ENCODE measurements at regions not wholly inside any gene's neighbourhood (a gene's known extent, or its start where the extent isn't known, plus 50 kb on each side); places are given as distances from the start of the nearest gene placed in this dataset.

DNA sequence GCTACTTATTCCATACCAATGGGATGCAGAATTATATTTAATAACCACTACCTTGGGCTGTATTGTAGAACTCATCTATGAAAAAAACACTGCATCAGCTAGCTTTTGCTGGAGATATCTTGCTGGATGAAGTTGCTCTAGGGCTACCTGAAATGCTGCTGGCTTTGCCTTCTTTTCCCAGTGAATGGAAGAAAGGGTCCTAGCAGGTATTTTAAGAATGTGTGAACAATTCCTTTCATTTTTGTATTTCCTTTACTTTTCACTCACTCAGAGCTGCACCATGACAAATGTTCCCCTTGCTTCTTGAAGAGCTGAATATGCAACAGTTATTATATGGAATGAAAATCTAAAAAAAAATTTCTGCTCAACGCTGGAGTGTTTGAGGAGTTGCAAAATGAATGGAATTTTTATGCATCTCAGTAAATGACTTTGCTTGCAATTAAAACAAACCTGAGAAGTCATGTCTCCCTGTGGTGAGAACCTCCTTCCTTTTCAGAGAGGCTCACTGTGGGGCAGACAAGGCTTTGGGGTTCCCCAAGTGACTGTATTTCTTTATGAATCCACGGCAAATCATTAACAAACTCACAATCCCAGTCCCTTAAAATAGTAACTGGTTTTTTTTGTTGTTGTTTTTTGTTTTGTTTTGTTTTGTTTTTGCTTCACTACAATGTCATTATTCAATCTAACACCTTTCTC lies 566.8 kb upstream of the KIRREL3 start:
- no peak for DNase-seq

- DNase-seq, result no peak
These were observed 564.2 kb upstream of the KIRREL3 start for GRCh38 chr11:127564810-127565209.

DNA sequence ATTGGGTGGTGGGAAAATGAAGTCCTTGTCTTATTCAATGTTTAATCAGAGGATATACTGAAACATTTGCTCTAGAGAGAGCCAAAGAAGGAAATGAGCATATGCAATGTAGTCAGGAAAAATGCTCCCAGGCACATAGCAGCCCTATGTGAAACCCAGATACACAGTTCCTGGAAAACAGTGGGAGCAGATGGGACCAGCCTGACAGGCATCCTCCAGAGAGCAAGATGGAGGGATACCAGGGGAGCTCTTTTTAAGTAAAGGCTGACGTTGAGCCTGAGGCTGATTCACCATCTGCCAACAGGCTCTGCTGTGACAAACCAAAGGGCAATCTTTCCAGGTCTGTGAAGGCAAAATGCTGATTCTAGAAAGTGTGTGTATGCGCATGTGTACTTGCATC lies 559.4 kb upstream of the KIRREL3 start:
- DNase-seq, result no peak

- no peak for DNase-seq
These were observed 551.9 kb upstream of the KIRREL3 start for GRCh38 chr11:127552446-127552845.

GRCh38 chr11:127531167-127531566 lies 530.6 kb upstream of the KIRREL3 start:
- no peak for DNase-seq

DNA sequence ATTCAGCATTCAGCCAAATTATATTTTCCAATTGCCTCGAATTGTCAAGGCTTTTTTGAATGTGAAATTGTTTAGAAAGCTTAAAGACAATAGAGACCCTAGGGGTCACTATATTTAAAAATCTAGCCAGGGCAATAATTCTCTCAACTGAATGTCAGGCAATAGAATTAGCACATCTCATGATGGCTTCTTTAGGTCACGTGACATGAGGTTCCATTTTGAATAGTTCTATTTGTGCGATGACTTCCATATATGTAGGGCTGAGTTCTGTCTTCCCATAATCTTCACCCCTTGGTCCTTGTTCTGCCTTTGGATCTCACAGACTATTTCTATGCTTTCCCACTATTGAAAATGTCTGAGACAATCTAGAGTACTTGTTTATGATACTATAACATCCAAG lies 527.7 kb upstream of the KIRREL3 start:
- DNase-seq, result no peak

DNA sequence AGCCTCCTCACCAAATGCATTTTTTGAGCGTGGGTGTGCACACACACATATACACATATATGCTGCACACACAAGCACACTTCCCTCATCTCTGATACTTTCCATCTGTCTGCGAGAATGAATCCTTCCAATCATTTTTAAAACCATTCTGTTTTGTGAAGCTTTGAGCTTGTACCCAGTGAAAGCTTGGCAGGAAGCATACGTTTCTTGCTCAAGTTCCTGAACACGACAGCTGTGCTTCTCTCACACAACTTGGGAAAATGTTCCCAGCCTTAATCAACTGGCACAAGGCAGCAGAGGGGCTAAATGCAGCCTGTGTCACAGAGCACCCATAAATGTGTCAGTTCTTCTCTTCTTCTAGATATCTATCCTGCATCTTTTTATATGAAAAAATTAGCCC lies 524.0 kb upstream of the KIRREL3 start:
- DNase-seq, result no peak

DNA sequence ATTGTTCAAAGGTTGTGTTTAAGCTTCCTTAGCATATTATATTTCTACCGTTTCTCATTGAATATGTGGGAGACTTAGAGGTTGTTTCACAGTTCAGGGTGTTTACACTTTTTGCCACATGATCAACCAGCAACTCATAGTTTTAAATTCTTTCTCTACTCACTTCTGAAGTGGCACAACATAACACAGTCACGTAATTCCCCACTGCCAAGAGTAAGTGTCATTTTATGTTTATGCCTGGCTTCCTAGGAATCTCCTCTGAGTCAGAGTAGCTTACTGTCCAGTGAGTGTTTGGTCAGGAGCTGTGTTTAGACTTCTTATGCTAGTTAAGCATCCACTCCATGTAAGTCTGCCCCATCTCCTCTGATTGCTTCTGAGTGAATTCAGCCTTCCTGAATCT lies 520.8 kb upstream of the KIRREL3 start:
- DNase-seq, result no peak

DNA sequence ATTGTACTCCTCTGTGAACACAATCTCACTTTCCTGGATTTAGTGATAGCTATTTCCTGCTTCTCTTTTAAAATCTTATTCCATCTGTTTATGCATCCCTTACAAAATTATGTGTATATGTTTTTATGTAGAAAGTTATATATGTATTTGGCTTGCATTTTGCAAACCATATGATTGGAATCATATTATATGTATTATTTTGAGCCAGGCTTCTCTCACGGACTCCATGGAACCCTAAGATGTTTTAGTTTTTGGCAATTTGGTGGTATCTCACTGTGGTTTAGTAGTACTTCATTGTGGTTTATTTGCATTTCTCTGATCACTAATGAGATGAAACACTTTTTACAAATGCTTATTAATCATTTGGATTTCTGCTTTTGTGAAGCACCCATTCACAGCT lies 507.3 kb upstream of the KIRREL3 start:
- no peak for DNase-seq

DNA sequence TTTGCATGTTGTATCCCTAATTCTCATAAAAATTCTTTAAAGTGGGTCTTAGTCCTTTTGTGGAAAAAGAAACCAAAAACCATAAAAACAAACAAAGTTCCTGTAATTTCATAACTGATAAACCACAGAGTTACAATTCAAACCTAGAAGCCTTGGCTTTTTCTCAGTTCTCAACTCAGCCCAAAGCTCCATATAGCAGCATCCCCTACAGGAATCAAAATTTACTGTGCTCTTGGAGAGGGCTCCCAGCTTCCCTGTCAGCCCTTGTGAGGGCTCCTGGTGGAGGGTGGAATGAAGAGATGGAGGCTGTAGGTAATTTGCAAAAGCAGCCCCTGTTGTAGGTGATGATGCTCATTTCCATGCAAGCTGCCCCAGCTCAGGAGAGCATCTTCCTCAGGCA lies 506.1 kb upstream of the KIRREL3 start:
- no peak for DNase-seq

DNA sequence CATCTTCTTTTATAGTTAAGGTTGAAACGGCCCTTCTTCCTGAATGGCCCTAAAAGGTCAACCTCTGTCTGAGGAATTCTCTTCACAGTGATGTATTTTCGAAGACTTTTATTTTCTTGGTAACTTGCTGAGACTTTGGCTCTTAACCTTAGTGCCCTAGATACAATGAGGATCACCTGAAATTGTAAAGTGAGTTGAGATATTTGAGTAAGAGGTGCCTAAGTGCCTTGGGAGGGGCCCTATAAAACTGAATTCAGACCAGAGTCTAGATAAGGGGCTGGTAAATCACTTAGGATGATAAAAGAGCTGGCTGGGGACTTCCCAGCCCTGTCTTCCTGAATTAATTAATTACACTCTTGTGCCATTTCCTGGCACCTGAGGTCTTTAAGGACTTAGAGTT lies 505.6 kb upstream of the KIRREL3 start:
- no peak for DNase-seq

DNA sequence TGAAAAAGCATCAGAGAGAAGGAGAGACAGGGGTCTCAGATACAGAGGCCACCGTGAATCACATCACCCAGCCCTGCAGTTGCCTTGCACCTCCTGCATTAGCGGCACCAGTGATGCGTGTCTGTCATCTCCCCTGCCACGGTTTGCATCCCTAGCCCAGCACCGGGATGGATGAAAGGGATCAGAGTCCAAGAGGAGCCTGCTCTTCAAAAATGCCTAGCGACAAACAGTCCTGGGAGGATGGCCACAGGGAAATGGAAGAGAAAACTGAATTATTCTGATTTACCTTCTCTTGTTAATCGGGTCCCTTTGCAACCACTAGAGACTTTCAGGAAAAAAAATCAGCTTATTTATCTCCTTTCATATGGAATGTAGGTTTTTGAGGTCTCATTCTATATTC lies 495.6 kb upstream of the KIRREL3 start:
- DNase-seq, result no peak

DNA sequence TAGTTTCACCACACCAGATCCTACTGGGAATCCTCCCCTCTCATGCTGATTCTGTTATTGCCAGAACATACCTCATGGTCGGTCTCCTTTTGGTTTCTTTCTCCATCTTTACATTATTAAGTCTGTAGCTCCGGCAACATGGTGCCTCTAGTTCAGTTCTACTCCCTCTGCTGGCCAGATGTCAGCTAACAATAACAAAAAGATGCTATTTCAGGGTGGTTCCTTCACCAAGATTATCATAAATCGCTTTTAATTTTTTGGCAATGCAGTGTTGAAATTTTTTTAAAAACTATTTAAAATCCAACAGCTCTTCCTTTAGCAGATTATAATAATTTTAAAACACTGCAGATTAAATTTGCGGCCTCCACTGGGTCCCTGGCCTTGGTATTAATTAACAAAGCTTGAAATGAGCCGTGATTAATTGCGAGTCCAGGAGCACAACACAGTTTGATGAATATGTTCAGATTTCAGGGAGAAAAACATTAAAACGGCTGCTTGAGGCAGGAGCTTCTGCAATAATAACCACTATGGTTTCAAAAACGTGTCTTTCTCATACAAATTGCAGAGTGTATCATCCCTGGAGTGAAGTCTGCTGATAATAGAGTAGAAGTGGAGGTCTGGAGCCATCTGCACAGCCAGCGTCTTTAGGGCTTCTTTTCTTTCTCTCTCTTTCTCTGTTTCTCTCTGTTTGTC lies 492.9 kb upstream of the KIRREL3 start:
- DNase-seq, result no peak

DNA sequence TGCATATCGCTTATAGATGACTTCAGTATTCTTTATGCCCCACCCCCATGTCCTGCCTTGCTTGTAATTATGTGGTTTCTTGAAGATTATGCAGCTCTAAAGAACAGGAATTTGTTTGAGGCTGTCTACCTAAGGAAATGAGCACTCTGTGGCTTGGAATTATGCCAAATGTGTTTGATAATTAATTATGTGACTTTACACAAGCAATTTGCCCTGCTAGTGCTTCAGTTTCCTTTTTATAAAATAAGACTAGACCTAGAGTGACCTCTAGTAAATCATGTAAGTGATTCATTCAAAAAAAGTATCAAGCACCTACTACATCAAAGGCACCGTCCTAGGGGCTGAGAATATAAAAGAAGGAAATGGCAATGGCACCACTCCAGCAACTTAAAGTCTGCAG lies 491.5 kb upstream of the KIRREL3 start:
- DNase-seq, result no peak

DNA sequence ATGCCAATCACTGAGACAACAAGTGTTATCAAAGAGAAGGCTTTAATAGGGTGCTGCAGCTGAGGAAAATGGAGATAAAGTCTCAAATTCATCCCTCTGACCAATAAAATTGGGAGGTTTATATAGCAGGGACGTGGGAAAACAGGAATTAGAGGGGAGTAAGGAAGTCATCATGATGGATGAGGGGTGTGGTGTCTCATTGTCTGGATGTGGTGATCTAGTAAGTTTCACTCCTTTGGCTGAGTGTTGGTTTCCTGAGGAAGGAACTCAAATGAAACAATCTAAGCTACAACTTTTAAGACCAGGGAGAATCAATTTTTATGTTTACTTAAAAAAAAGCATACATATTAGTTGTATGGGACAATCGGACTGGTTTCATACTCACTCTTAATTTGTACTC lies 491.0 kb upstream of the KIRREL3 start:
- no peak for DNase-seq

DNA sequence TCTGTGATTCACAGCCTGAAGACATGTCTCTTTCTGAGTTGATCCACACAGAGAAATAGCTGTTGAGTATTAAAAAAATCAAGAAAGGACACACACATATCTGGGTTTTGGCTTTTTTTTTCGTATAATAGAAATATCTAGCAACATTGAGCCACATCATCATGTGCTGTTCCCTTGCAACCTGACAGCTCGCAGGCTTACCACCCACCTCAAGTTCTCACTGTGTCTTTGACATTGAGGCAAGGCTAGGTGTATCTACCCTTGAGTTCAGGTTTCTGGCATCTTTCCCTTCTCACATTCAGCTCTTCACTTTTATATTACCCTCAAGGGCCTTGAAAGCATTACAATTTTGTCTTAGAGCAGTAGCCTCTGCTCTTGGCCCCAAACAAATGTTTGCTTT lies 490.3 kb upstream of the KIRREL3 start:
- DNase-seq, result no peak

- DNase-seq, result no peak
These were observed 485.0 kb upstream of the KIRREL3 start for GRCh38 chr11:127485541-127485940.

DNA sequence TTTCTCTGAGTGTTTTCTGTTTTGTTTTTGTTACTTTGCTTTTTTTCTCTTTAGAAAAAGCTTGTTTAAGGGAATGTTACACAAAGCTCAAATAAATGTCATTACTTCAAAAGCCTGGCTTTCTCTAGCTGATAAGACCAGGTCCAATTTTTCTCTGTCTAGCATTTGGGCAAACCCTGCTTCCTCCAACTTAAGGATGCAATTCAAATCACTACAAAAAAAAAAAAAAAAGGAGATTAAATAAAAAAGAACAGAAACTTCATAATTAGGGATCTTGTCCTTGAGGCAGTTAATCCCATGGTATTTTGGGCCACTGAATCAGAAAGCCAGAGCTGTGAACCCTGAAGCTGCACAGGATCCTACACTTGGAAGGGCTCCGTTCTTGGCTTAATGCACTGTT lies 480.8 kb upstream of the KIRREL3 start:
- DNase-seq, result no peak

DNA sequence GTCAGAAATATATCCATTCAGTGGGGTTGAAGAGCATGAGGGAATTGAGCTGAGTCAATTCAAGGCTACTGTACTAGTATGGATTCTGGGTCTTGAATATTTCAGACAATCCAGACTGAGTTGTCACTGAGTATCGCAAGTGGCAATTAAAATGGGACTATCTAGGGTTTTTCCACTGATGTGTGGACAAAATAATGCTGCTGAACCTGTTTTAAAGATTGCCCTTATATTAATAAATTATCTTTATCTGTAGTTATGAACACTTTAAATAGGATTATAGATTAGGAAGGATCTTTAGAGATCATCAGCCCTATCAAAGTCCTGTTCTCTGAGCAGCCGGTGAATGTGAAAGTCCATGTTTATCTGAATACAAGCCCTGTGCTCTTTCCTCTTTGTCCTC lies 478.3 kb upstream of the KIRREL3 start:
- no peak for DNase-seq

DNA sequence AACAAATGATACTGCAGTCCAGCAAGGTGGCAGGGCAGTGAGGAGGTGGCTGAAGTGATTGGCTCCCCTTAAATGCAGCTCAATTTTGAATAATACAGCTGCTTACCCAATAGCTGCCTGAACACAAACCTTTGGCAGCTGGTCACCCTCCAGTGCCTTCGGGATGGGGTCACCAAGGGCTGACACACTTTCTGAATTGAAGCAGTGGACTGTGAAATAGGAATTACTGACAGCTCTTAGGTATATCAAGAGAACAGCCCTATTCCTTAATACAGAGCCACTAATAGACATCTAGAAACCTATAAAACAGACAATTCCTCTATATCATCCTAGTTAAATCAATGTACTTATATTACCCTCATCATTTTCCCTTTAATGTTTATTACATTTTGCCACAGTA lies 474.2 kb upstream of the KIRREL3 start:
- DNase-seq, result no peak

GRCh38 chr11:127472505-127472904 lies 471.9 kb upstream of the KIRREL3 start:
- DNase-seq, result no peak

- no peak for DNase-seq
These were observed 471.1 kb upstream of the KIRREL3 start for GRCh38 chr11:127471662-127472061.

DNA sequence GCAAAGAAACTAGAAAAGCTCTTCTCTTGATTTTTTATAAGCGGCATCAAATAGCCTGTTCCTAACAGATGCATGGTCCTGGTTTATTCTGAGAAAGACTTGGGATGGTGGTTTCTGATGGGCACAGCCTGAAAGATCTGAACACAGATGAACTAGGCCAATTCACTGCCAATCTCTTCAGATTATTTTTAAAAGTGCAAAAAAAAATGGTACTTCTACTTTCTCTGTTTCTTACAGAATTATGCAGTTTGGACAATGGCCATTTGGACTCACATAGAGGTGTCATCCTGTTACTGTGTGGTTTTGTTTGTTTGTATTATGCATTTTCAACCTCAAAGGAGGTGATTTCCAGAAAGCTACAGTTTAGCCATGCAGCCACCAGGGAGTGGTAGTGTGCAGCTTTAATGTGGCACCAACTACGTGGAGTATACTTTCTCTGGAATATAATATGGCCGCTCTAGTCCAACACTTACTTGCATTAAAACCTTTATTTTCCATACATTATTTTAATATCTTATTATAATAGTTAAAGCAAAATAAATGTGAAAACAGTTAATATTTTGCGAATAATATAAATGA lies 469.8 kb upstream of the KIRREL3 start:
- DNase-seq, result no peak

- DNase-seq, result no peak
These were observed 463.8 kb upstream of the KIRREL3 start for GRCh38 chr11:127464325-127464724.

- DNase-seq, result no peak
These were observed 461.4 kb upstream of the KIRREL3 start for GRCh38 chr11:127462065-127462344.
